Transverse colon (tissue), 3 donors: ENCODE measurements at regions not wholly inside any gene's neighbourhood (a gene's known extent, or its start where the extent isn't known, plus 50 kb on each side); places are given as distances from the start of the nearest gene placed in this dataset.

Source experiments
- POLR2A ChIP-seq: fragments of 450-650 bp; IDR thresholded peaks from one replicate; pipeline ENCODE4 v1.6.1; 2016; ENCODE audit warnings: antibody characterized with exemption, mild to moderate bottlenecking, moderate library complexity
- TF ChIP-seq, protein P1 (sequence below), 5 experiments: fragments of 200-600 bp in 3 of 5; fragments of 450-650 bp in 2 of 5; sonication (generic) in 3 of 5; IDR thresholded peaks; 1 replicate in 2 of 5; 2 replicates in 3 of 5; pipeline ENCODE4 v1.5.1; 2016 to 2017; ENCODE audit warnings: antibody characterized with exemption in 5 of 5, inconsistent platforms in 3 of 5, mild to moderate bottlenecking in 2 of 5, moderate library complexity in 1 of 5

DNA sequence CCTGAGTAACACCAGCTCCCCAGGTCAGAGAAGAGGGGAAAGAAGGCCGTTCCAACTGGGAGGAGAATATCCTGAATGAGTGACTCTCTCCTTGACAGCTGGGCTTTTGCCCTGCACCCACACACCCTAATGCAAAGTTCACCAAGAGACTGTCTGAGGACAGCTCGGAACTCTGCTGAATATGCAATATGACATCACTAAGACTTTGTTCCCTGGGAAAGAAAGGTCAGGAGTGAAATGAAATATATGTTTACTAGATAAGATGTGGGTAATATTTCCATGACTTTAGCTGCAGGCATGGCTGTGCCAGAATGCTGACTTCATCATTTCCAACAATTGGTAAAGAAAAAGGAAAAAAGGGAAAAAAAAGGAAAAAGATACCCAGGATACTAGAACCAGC, 488.2 kb upstream of the RAB6C start:
- no peak for TF ChIP-seq POLR2A
- TF ChIP-seq, protein P1, sequence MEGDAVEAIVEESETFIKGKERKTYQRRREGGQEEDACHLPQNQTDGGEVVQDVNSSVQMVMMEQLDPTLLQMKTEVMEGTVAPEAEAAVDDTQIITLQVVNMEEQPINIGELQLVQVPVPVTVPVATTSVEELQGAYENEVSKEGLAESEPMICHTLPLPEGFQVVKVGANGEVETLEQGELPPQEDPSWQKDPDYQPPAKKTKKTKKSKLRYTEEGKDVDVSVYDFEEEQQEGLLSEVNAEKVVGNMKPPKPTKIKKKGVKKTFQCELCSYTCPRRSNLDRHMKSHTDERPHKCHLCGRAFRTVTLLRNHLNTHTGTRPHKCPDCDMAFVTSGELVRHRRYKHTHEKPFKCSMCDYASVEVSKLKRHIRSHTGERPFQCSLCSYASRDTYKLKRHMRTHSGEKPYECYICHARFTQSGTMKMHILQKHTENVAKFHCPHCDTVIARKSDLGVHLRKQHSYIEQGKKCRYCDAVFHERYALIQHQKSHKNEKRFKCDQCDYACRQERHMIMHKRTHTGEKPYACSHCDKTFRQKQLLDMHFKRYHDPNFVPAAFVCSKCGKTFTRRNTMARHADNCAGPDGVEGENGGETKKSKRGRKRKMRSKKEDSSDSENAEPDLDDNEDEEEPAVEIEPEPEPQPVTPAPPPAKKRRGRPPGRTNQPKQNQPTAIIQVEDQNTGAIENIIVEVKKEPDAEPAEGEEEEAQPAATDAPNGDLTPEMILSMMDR (IDR thresholded peaks at IDR 0.05): no peak
